BLaER1 treated with 17β-estradiol and CSF1 and Interleukin-3, amounts not matched to agents 10 nM and 100 nM (cell line): ENCODE measurements at regions not wholly inside any gene's neighbourhood (a gene's known extent, or its start where the extent isn't known, plus 50 kb on each side); places are given as distances from the start of the nearest gene placed in this dataset.

ENCODE experiments used
- H3K27ac ChIP-seq, 11 experiments: shearing (Covaris generic); formaldehyde crosslinking; 2 replicates each; pipeline ENCODE4 v1.8.1; 2022
- H3K27me3 ChIP-seq, 11 experiments: shearing (Covaris generic); formaldehyde crosslinking; 2 replicates each; pipeline ENCODE4 v1.8.1; 2022
- H3K36me3 ChIP-seq, 11 experiments: shearing (Covaris generic); formaldehyde crosslinking; 2 replicates each; pipeline ENCODE4 v1.8.1; 2022
- H3K4me1 ChIP-seq, 10 experiments: shearing (Covaris generic); formaldehyde crosslinking; 2 replicates each; pipeline ENCODE4 v1.8.1; 2022
- H3K4me2 ChIP-seq, 11 experiments: shearing (Covaris generic); formaldehyde crosslinking; 2 replicates each; pipeline ENCODE4 v1.8.1; 2022
- H3K4me3 ChIP-seq, 10 experiments: shearing (Covaris generic); formaldehyde crosslinking; 2 replicates each; pipeline ENCODE4 v1.8.1; 2022
- H3K9ac ChIP-seq, 11 experiments: shearing (Covaris generic); formaldehyde crosslinking; 2 replicates each; pipeline ENCODE4 v1.8.1; 2022
- H3K9me3 ChIP-seq, 11 experiments: shearing (Covaris generic); formaldehyde crosslinking; replicated peaks in 1 of 11; 2 replicates each; pipeline ENCODE4 v1.8.1; 2022
- H4K20me1 ChIP-seq, 11 experiments: shearing (Covaris generic); formaldehyde crosslinking; 2 replicates each; pipeline ENCODE4 v1.8.1; 2022
- Cebpa-rat ChIP-seq, 11 experiments: shearing (Covaris generic); IDR thresholded peaks; 2 replicates each; pipeline ENCODE4 v1.8.1; 2022

GRCh38 chr1:56434740-56435139, 144.6 kb downstream of the PLPP3 start:
- Histone ChIP-seq H3K27ac (no peak overlapping the region), H3K4me3 (no peak overlapping the region), H3K27me3 (no peaks in the 10 kb centered on the region), H3K9me3 (no peaks in the 10 kb centered on the region), H3K9ac (no peak overlapping the region), H3K4me1 (peaks cover 0 to 14% (median 0%) of the 10 kb centered on the region in 10 experiments; a peak in 6 of 20 replicates), H4K20me1 (no peaks in the 10 kb centered on the region), H3K36me3 (no peaks in the 10 kb centered on the region), H3K4me2 (no peak overlapping the region)
- TF ChIP-seq Cebpa-rat (IDR thresholded peaks at IDR 0.05), result no peak

GRCh38 chr1:56434025-56434424, 145.3 kb downstream of the PLPP3 start:
- TF ChIP-seq Cebpa-rat (IDR thresholded peaks at IDR 0.05), result no peak
- H3K4me2 ChIP-seq, result no peak overlapping the region
- no peaks in the 10 kb centered on the region for H4K20me1 ChIP-seq
- H3K9me3 ChIP-seq, result no peaks in the 10 kb centered on the region
- H3K4me1 ChIP-seq, result peaks cover 0 to 8% (median 0%) of the 10 kb centered on the region in 10 experiments; a peak in 3 of 20 replicates
- no peak overlapping the region for H3K9ac ChIP-seq
- no peaks in the 10 kb centered on the region for H3K36me3 ChIP-seq
- H3K27ac ChIP-seq, result no peak overlapping the region
- H3K4me3 ChIP-seq, result no peak overlapping the region
- H3K27me3 ChIP-seq, result no peaks in the 10 kb centered on the region

DNA sequence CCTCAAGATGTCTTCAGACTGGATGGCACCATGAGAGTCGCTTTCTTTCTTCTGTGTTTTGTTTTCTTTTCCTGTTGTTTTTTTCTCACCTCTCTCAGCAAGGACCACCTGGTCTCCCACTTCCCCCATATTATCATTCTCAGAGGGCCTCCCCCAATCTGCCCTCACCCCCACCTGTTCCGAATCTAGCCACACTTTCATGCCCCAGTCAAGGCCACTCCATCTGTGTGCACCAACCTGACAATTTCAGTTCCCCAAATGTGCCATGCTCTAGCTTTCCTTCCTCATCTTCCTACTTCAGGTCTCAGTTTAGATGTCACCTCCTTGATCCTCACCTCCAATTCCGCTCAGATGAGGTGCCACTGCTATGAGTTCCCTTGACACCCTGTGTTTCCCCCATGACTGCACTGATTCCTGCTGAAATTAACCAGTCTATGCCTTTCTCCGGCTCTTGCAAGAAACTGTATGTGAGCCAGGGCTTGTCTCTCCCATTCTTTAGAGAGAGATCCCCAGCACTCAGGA, 146.2 kb downstream of the PLPP3 start:
- H3K36me3 ChIP-seq, result no peaks in the 10 kb centered on the region
- peaks cover 0 to 4% (median 0%) of the 10 kb centered on the region in 10 experiments; a peak in 3 of 20 replicates for H3K4me1 ChIP-seq
- no peak overlapping the region for H3K9ac ChIP-seq
- no peak overlapping the region for H3K4me2 ChIP-seq
- H3K27me3 ChIP-seq, result no peaks in the 10 kb centered on the region
- no peak overlapping the region for H3K27ac ChIP-seq
- no peak overlapping the region for H3K4me3 ChIP-seq
- H3K9me3 ChIP-seq, result no peaks in the 10 kb centered on the region
- no peak for TF ChIP-seq Cebpa-rat (IDR thresholded peaks at IDR 0.05)
- H4K20me1 ChIP-seq, result no peaks in the 10 kb centered on the region

GRCh38 chr1:56432166-56432971, 147.0 kb downstream of the PLPP3 start:
- Histone ChIP-seq H3K4me3 (no peak overlapping the region), H3K9ac (no peak overlapping the region), H3K9me3 (no peaks in the 10 kb centered on the region), H3K4me1 (no peaks in the 10 kb centered on the region), H3K4me2 (no peak overlapping the region), H3K36me3 (no peaks in the 10 kb centered on the region), H3K27me3 (no peaks in the 10 kb centered on the region), H4K20me1 (no peaks in the 10 kb centered on the region), H3K27ac (no peak overlapping the region)
- TF ChIP-seq Cebpa-rat (IDR thresholded peaks at IDR 0.05), result no peak

- H3K36me3 ChIP-seq, result no peaks in the 10 kb centered on the region
- no peak for TF ChIP-seq Cebpa-rat (IDR thresholded peaks at IDR 0.05)
- no peaks in the 10 kb centered on the region for H3K9me3 ChIP-seq
- H3K27me3 ChIP-seq, result no peaks in the 10 kb centered on the region
- H3K9ac ChIP-seq, result no peak overlapping the region
- H3K4me1 ChIP-seq, result peaks cover 4 to 15% (median 12%) of the 10 kb centered on the region in 10 experiments
- no peak overlapping the region for H3K27ac ChIP-seq
- H4K20me1 ChIP-seq, result no peaks in the 10 kb centered on the region
- H3K4me3 ChIP-seq, result no peak overlapping the region
- H3K4me2 ChIP-seq, result no peak overlapping the region
These were observed 149.1 kb downstream of the PLPP3 start for GRCh38 chr1:56430141-56430839.

- H4K20me1 ChIP-seq, result no peaks in the 10 kb centered on the region
- no peaks in the 10 kb centered on the region for H3K36me3 ChIP-seq
- H3K4me2 ChIP-seq, result no peak overlapping the region
- TF ChIP-seq Cebpa-rat (IDR thresholded peaks at IDR 0.05), result no peak
- peaks cover 14 to 25% (median 22%) of the 10 kb centered on the region in 10 experiments for H3K4me1 ChIP-seq
- no peak overlapping the region for H3K27ac ChIP-seq
- H3K4me3 ChIP-seq, result no peak overlapping the region
- no peaks in the 10 kb centered on the region for H3K9me3 ChIP-seq
- H3K27me3 ChIP-seq, result no peaks in the 10 kb centered on the region
- H3K9ac ChIP-seq, result no peak overlapping the region
These were observed 150.1 kb downstream of the PLPP3 start for GRCh38 chr1:56429288-56429687.

DNA sequence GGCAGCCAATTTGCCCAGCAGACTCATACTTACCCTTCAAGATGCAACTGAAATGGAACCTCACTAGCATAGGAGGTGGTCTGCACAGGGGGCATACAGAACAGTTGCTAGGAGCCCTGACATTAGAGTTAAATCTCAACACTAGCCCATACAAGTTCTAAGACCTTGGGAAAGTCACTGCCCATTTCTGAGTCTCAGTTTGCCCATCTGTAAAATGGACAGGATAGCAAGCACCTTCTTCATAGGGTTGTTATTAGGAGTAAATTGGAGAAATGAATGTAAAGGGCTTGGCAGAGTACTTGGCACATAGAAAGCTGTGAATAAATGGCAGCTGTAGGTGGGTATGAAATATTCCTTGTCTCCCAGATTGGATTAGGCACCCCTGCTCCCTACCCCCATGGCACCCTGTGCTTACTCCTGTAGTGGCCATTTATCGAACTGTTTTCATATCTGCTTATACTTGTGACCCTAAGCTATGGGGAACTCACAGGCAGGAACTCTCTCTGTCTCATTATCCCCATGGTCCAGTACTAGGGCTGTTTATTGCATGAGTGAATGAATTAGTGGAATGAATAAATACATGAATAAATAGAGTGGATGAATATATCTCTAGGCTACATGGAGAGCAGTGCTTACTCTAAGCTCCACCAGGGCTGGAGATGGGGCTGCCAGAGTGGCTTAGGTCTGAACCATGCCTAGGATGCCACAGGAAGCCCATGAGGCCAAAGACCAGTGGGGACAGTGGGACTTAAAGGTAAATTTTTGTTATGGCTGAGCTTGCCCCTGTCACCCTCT, 152.6 kb downstream of the PLPP3 start:
- 0 out of 22 replicates have a peak overlapping the region, but pooled peaks of 2 of the 11 experiments have one; percentile 74 to 75 for H3K27ac ChIP-seq
- no peaks in the 10 kb centered on the region for H3K36me3 ChIP-seq
- no peaks in the 10 kb centered on the region for H4K20me1 ChIP-seq
- no peaks in the 10 kb centered on the region for H3K9me3 ChIP-seq
- no peak for TF ChIP-seq Cebpa-rat (IDR thresholded peaks at IDR 0.05)
- peak overlapping the region in 3 of 11 experiments; percentile 78 to 86 (median 79); a peak in 3 of 22 replicates for H3K4me2 ChIP-seq
- no peak overlapping the region for H3K9ac ChIP-seq
- peaks cover 15 to 38% (median 31%) of the 10 kb centered on the region in 10 experiments for H3K4me1 ChIP-seq
- no peak overlapping the region for H3K4me3 ChIP-seq
- H3K27me3 ChIP-seq, result no peaks in the 10 kb centered on the region

GRCh38 chr1:56425494-56426037, 153.8 kb downstream of the PLPP3 start:
- Histone ChIP-seq H3K9ac (peak overlapping the region in 7 of 11 experiments; percentile 25 to 67 (median 59); a peak in 9 of 22 replicates), H3K4me2 (peak overlapping the region; percentile 32 to 87 (median 70); a peak in 21 of 22 replicates), H3K9me3 (no peaks in the 10 kb centered on the region), H4K20me1 (no peaks in the 10 kb centered on the region), H3K4me3 (no peak overlapping the region), H3K4me1 (peaks cover 15 to 38% (median 31%) of the 10 kb centered on the region in 10 experiments), H3K27ac (peak overlapping the region in 10 of 11 experiments; percentile 28 to 85 (median 72); a peak in 17 of 22 replicates), H3K27me3 (no peaks in the 10 kb centered on the region), H3K36me3 (no peaks in the 10 kb centered on the region)
- no peak for TF ChIP-seq Cebpa-rat (IDR thresholded peaks at IDR 0.05)
